Neural cell (in vitro differentiated cells): ENCODE measurements at regions not wholly inside any gene's neighbourhood (a gene's known extent, or its start where the extent isn't known, plus 50 kb on each side); places are given as distances from the start of the nearest gene placed in this dataset.

Experiments
- H2AFZ ChIP-seq: fragments of 200-600, 300-800 bp; sonication (generic), shearing (Covaris generic); 2 replicates; pipeline ENCODE4 v1.6.0; 2014; ENCODE audit warnings: low read depth, mild to moderate bottlenecking, antibody characterized with exemption, low read length, moderate library complexity
- H3F3A ChIP-seq: fragments of 200-600 bp; shearing (Covaris generic); 2 replicates; pipeline ENCODE4 v1.6.1; 2016; ENCODE audit warnings: mild to moderate bottlenecking, moderate library complexity, mixed read lengths, antibody characterized with exemption, low read length; ENCODE audit not compliant: insufficient read depth, poor library complexity, severe bottlenecking
- H3K27ac ChIP-seq: fragments of 200-600, 300-800 bp; sonication (generic), shearing (Covaris generic); 2 replicates; pipeline ENCODE4 v1.5.1; 2014; ENCODE audit warnings: mild to moderate bottlenecking, low read length, moderate library complexity
- H3K27me3 ChIP-seq: fragments of 300-800, 200-600 bp; sonication (generic), shearing (Covaris generic); 2 replicates; pipeline ENCODE4 v1.6.0; 2014; ENCODE audit warnings: mild to moderate bottlenecking, low read depth, low read length, moderate library complexity; ENCODE audit not compliant: insufficient read depth
- H3K36me3 ChIP-seq: fragments of 300-800, 200-600 bp; sonication (generic), shearing (Covaris generic); 2 replicates; pipeline ENCODE4 v1.5.1; 2014; ENCODE audit warnings: mild to moderate bottlenecking, antibody characterized with exemption, low read length, moderate library complexity; ENCODE audit not compliant: insufficient read depth
- H3K4me2 ChIP-seq: fragments of 300-800, 200-600 bp; sonication (generic), shearing (Covaris generic); 2 replicates; pipeline ENCODE4 v1.6.0; 2014; ENCODE audit warnings: mild to moderate bottlenecking, low read length
- H3K4me3 ChIP-seq: fragments of 300-800, 200-600 bp; sonication (generic), shearing (Covaris generic); 2 replicates; pipeline ENCODE4 v1.5.1; 2014; ENCODE audit warnings: mild to moderate bottlenecking, low read length, moderate library complexity
- H3K79me2 ChIP-seq: fragments of 200-600 bp; shearing (Covaris generic); replicated peaks from 2 replicates; pipeline ENCODE4 v1.6.0; 2014; ENCODE audit warnings: mild to moderate bottlenecking, low read length, moderate library complexity; ENCODE audit not compliant: insufficient read depth
- H3K9ac ChIP-seq: fragments of 300-800, 200-600 bp; sonication (generic), shearing (Covaris generic); 2 replicates; pipeline ENCODE4 v1.6.1; 2016; ENCODE audit warnings: mild to moderate bottlenecking, low read length, mixed read lengths
- H3K9me2 ChIP-seq: fragments of 200-600 bp; shearing (Covaris generic); 2 replicates; pipeline ENCODE4 v1.6.1; 2016; ENCODE audit warnings: mild to moderate bottlenecking, low read length, mixed read lengths; ENCODE audit not compliant: insufficient read depth
- H3K9me3 ChIP-seq: fragments of 200-600, 300-800 bp; sonication (generic), shearing (Covaris generic); 2 replicates; pipeline ENCODE4 v1.6.1; 2016; ENCODE audit warnings: mild to moderate bottlenecking, mixed run types, low read length, moderate library complexity, mixed read lengths
- H4K20me1 ChIP-seq: fragments of 200-600 bp; shearing (Covaris generic); 2 replicates; pipeline ENCODE4 v1.6.1; 2016; ENCODE audit warnings: mild to moderate bottlenecking, mixed run types; ENCODE audit not compliant: insufficient read depth
- CTCF ChIP-seq: fragments of 450-650 bp; IDR thresholded peaks from 2 replicates; pipeline ENCODE4 v1.5.1; 2014; ENCODE audit warnings: antibody characterized with exemption, mild to moderate bottlenecking, moderate library complexity; ENCODE audit not compliant: poor library complexity, severe bottlenecking
- EP300 ChIP-seq: fragments of 450-650 bp; conservative IDR thresholded peaks from 2 replicates; pipeline ENCODE4 v1.6.1; 2014; ENCODE audit warnings: antibody characterized with exemption, mild to moderate bottlenecking, moderate library complexity; ENCODE audit not compliant: poor library complexity, severe bottlenecking
- EZH2 ChIP-seq: fragments of 200-600, 300-800 bp; shearing (Covaris generic), sonication (generic); IDR thresholded peaks from 2 replicates; pipeline ENCODE4 v1.6.1; 2014; ENCODE audit warnings: antibody characterized with exemption, low read length, borderline replicate concordance, mild to moderate bottlenecking; ENCODE audit not compliant: insufficient read depth, poor library complexity, severe bottlenecking
- MXI1 ChIP-seq: fragments of 450-650 bp; conservative IDR thresholded peaks from 2 replicates; pipeline ENCODE4 v1.6.1; 2014; ENCODE audit warnings: antibody characterized with exemption, mild to moderate bottlenecking; ENCODE audit not compliant: poor library complexity, severe bottlenecking
- POLR2AphosphoS5 ChIP-seq: IDR thresholded peaks from 2 replicates; pipeline ENCODE4 v1.6.1; 2012
- RAD21 ChIP-seq: fragments of 450-650 bp; conservative IDR thresholded peaks from 2 replicates; pipeline ENCODE4 v1.6.1; 2014; ENCODE audit warnings: antibody characterized with exemption, mild to moderate bottlenecking, moderate library complexity
- REST ChIP-seq: IDR thresholded peaks from 2 replicates; pipeline ENCODE4 v1.6.1; 2012; ENCODE audit warnings: borderline replicate concordance
- SMC3 ChIP-seq: fragments of 450-650 bp; conservative IDR thresholded peaks from 2 replicates; pipeline ENCODE4 v1.6.1; 2014; ENCODE audit warnings: antibody characterized with exemption, mild to moderate bottlenecking, moderate library complexity; ENCODE audit not compliant: poor library complexity
- TAF1 ChIP-seq: IDR thresholded peaks from 2 replicates; pipeline ENCODE4 v1.6.1; 2012; ENCODE audit warnings: low read depth

- H3K79me2 ChIP-seq = no peaks in the 10 kb centered on the region
- TF ChIP-seq EP300 (no peak), POLR2AphosphoS5 (no peak), MXI1 (no peak), REST (no peak), CTCF (no peak), TAF1 (no peak), SMC3 (no peak), RAD21 (no peak), EZH2 (no peak)
- H3F3A ChIP-seq = no peaks in the 10 kb centered on the region
- no peaks in the 10 kb centered on the region for H3K36me3 ChIP-seq
- H3K4me3 ChIP-seq = no peak overlapping the region
- H3K27ac ChIP-seq = no peak overlapping the region
- no peak overlapping the region for H3K9ac ChIP-seq
- no peaks in the 10 kb centered on the region for H3K27me3 ChIP-seq
- H4K20me1 ChIP-seq = no peaks in the 10 kb centered on the region
- H3K9me2 ChIP-seq = no peaks in the 10 kb centered on the region
- no peak overlapping the region for H2AFZ ChIP-seq
- H3K9me3 ChIP-seq = no peaks in the 10 kb centered on the region
- H3K4me2 ChIP-seq = no peak overlapping the region
Measured at GRCh38 chr11:8838248-8838647, 72.7 kb upstream of the AKIP1 start.

DNA sequence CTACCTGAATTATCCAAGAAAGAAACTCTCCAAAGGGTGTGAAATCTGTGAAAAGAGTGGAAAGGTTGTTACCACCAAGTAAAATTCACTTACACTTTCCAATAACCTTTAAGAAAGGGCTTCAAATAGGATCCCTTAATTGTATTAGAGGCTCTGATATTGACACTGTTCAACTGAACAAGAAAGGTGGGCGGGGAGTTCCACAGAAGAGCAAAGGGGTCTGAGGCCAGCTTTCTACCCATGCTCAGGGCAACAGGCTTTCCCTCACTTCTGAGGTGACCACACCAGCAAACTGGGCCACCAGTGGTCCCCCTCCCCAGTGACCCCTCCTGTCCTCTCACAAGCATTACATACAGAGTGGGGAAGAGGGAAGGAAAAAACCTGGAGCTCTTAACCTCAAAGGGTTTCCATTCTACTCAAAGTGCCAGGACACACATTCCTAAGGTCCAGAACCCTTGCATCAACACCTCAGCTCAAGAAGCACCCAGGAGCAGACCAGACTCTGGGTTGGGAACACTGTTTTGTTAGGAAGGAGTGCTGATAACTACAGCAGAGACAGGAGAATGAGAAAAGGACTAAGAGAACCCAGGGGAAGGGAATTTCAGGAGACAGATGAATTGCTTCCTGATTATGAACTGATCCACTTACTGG, 71.6 kb upstream of the AKIP1 start:
- no peaks in the 10 kb centered on the region for H3K79me2 ChIP-seq
- no peaks in the 10 kb centered on the region for H3K27me3 ChIP-seq
- H3K36me3 ChIP-seq = no peaks in the 10 kb centered on the region
- H3F3A ChIP-seq = no peaks in the 10 kb centered on the region
- no peak for TF ChIP-seq EP300
- no peak for TF ChIP-seq POLR2AphosphoS5
- TF ChIP-seq SMC3 = no peak
- TF ChIP-seq EZH2 = no peak
- TF ChIP-seq CTCF = no peak
- H4K20me1 ChIP-seq = no peaks in the 10 kb centered on the region
- no peak overlapping the region for H3K27ac ChIP-seq
- no peak overlapping the region for H2AFZ ChIP-seq
- no peaks in the 10 kb centered on the region for H3K9me3 ChIP-seq
- no peak overlapping the region for H3K9ac ChIP-seq
- H3K9me2 ChIP-seq = no peaks in the 10 kb centered on the region
- no peak overlapping the region for H3K4me2 ChIP-seq
- H3K4me3 ChIP-seq = no peak overlapping the region
